ENCODE measurements at regions not wholly inside any gene's neighbourhood (a gene's known extent, or its start where the extent isn't known, plus 50 kb on each side); places are given as distances from the start of the nearest gene placed in this dataset.

- no peak for DNase-seq (ENCODE audit: low read depth)
These were observed 61.7 kb upstream of the PSD2 start for GRCh38 chr5:139733698-139734538.

GRCh38 chr5:139734539-139734916, 61.1 kb upstream of the PSD2 start:
- no peak for DNase-seq (ENCODE audit: low read depth)

GRCh38 chr5:139738193-139739149, 57.1 kb upstream of the PSD2 start:
- DNase-seq (ENCODE audit: low read depth), result no peak

- no peak for DNase-seq (ENCODE audit: low read depth)
These were observed 56.2 kb upstream of the PSD2 start for GRCh38 chr5:139739150-139739974.

- DNase-seq (ENCODE audit: low read depth), result no peak
These were observed 55.2 kb upstream of the PSD2 start for GRCh38 chr5:139740138-139740991.

GRCh38 chr5:139740992-139741672, 54.5 kb upstream of the PSD2 start:
- no peak for DNase-seq (ENCODE audit: low read depth)

- no peak for DNase-seq (ENCODE audit: low read depth)
These were observed 53.8 kb upstream of the PSD2 start for GRCh38 chr5:139741823-139742172.

GRCh38 chr5:139742173-139742903, 53.3 kb upstream of the PSD2 start:
- no peak for DNase-seq (ENCODE audit: low read depth)

- DNase-seq (ENCODE audit: low read depth), result no peak
These were observed 52.4 kb upstream of the PSD2 start for GRCh38 chr5:139743001-139743771.

- no peak for DNase-seq (ENCODE audit: low read depth)
These were observed 51.8 kb upstream of the PSD2 start for GRCh38 chr5:139743804-139744203.

- no peak for DNase-seq (ENCODE audit: low read depth)
These were observed 51.0 kb upstream of the PSD2 start for GRCh38 chr5:139744471-139745131.

GRCh38 chr5:139745132-139745799, 50.3 kb upstream of the PSD2 start:
- peak; percentile 72 for DNase-seq (ENCODE audit: low read depth)

GRCh38 chr5:139745800-139746690, 49.6 kb upstream of the PSD2 start:
- peak; percentile 50 for DNase-seq (ENCODE audit: low read depth)

Measured in fibroblast of the conjunctiva (primary cell).